Calu3 (cell line): ENCODE measurements at regions not wholly inside any gene's neighbourhood (a gene's known extent, or its start where the extent isn't known, plus 50 kb on each side); places are given as distances from the start of the nearest gene placed in this dataset.

Experiments used
- BruUV-seq: library from RNA; stranded (reverse); fragments of 400-500 nt; replicated peaks from 2 replicates; lab custom pipeline; 2021; lab: Mats Ljungman, UMichigan
- CTCF ChIA-PET: fragments of 300-600 bp; sonication (Branson Sonifier 250); formaldehyde crosslinking; loops from one replicate; lab custom pipeline; 2022; ENCODE audit warnings: antibody characterized with exemption; lab: Charles Lee
- DNase-seq: peaks from one replicate; pipeline ENCODE4 v3.0.0; 2022
- H3K27ac Mint-ChIP-seq: one replicate; pipeline ENCODE4 v1.8.0; 2022; ENCODE audit warnings: mixed read lengths; ENCODE audit not compliant: unreplicated experiment
- H3K27me3 Mint-ChIP-seq: one replicate; pipeline ENCODE4 v1.8.0; 2022; ENCODE audit warnings: mixed read lengths; ENCODE audit not compliant: unreplicated experiment
- H3K36me3 Mint-ChIP-seq: one replicate; pipeline ENCODE4 v1.8.0; 2022; ENCODE audit warnings: mild to moderate bottlenecking, moderate library complexity, mixed read lengths; ENCODE audit not compliant: insufficient read depth, unreplicated experiment
- H3K4me1 Mint-ChIP-seq: one replicate; pipeline ENCODE4 v1.8.0; 2022; ENCODE audit warnings: mild to moderate bottlenecking, low read depth, mixed read lengths; ENCODE audit not compliant: unreplicated experiment
- H3K4me3 Mint-ChIP-seq: one replicate; pipeline ENCODE4 v1.8.0; 2022; ENCODE audit warnings: mild to moderate bottlenecking, low read depth, moderate library complexity, mixed read lengths; ENCODE audit not compliant: unreplicated experiment
- H3K9me3 Mint-ChIP-seq: one replicate; pipeline ENCODE4 v1.8.0; 2022; ENCODE audit warnings: low read depth, mixed read lengths; ENCODE audit not compliant: unreplicated experiment
- CTCF ChIP-seq: fragments of 200-600 bp; IDR thresholded peaks from one replicate; pipeline ENCODE4 v1.8.0; 2022; ENCODE audit warnings: antibody characterized with exemption; ENCODE audit not compliant: unreplicated experiment
- intact Hi-C: fragments of 100-400 bp; cut with micrococcal nuclease; formaldehyde crosslinking; loops from one replicate; pipeline ENCODE4 v1.10.0; 2022; ENCODE audit not compliant: unreplicated experiment

DNA sequence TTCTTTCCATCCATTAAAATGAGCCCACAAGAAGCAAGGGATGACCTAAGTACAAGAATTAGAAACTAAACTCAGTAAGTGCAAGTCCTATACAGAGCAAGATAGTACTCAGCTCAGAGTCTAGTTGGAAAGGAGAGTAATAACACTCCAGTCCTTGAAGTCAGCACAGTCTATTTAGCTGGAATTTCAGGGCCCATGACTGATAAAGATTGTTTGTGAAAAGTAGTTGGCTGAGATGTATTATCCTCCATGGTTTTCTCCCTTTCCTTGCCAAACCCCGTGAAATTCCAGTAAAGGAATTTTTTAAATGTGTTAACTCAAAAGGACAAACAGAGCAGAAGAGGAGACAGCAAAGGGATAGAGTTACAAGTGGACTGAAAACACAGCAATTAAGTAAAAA lies 127.2 kb upstream of the STT3B start:
- H3K4me1 Mint-ChIP-seq, result no peaks in the 10 kb centered on the region
- CTCF ChIA-PET, result no interaction called here
- H3K27me3 Mint-ChIP-seq, result no peaks in the 10 kb centered on the region

DNA sequence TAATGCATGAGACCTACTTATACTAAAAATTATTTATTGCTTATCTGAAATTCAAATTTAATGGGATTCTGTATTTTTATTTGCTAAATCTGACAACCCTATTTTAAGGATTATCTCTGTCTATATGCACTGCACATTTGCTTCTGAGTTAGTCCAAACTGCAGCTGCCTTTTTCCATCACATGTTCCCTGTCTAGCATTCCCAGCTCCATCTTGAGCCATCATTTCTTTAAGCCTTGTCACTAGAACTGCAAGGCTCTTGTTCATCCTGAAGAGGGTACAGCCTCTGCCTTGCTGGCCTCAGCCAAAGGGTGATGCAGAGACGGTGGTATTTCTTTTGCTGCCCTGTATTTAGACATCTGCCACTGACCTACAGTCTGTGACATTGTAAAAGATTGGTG lies 125.8 kb upstream of the STT3B start:
- H3K9me3 Mint-ChIP-seq, result peaks cover 3% of the 10 kb centered on the region
- no TSS peak for BruUV-seq
- no peaks in the 10 kb centered on the region for H3K27me3 Mint-ChIP-seq
- H3K4me1 Mint-ChIP-seq, result no peaks in the 10 kb centered on the region
- DNase-seq, result no peak
- intact Hi-C loops, result no loop called here
- H3K36me3 Mint-ChIP-seq, result no peaks in the 10 kb centered on the region
- H3K27ac Mint-ChIP-seq, result no peak overlapping the region
- no peak overlapping the region for H3K4me3 Mint-ChIP-seq
- CTCF ChIA-PET, result interaction anchor here (0.6 kb wide), 1 partner anchor 386 kb away, joined by 3 read pairs; no protein-coding TSS in a partner anchor
- TF ChIP-seq CTCF, result no peak

More for the DNA sequence above, 127.2 kb upstream of the STT3B start:
- no peak for TF ChIP-seq CTCF
- Mint-ChIP-seq H3K36me3 (no peaks in the 10 kb centered on the region), H3K9me3 (peaks cover 6% of the 10 kb centered on the region), H3K4me3 (no peak overlapping the region), H3K27ac (no peak overlapping the region)
- no TSS peak for BruUV-seq
- intact Hi-C loops, result no loop called here
- DNase-seq, result no peak

DNA sequence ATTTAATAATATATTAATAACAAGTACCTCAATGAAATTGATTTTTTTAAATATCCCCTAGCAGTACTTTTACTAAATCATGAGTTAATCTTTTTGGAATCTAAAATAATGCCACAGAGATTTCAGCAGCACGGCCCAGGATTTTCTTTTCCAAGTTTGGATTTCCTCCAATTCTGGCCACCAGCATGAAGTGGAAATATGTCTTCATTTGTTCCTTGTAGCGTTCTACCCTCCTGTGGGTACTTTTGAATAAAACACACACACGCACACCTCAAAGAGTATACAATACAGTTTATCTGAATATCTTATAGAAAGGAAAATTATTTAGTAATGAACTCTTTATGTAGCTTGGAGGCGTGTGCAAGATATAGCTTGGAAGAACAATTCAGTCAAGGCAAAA lies 125.1 kb upstream of the STT3B start:
- no peaks in the 10 kb centered on the region for H3K4me1 Mint-ChIP-seq
- no peaks in the 10 kb centered on the region for H3K27me3 Mint-ChIP-seq
- H3K4me3 Mint-ChIP-seq, result no peak overlapping the region
- BruUV-seq, result no TSS peak
- CTCF ChIA-PET, result no interaction called here
- intact Hi-C loops, result no loop called here
- TF ChIP-seq CTCF, result no peak
- no peak overlapping the region for H3K27ac Mint-ChIP-seq
- DNase-seq, result no peak
- H3K9me3 Mint-ChIP-seq, result peaks cover 3% of the 10 kb centered on the region
- no peaks in the 10 kb centered on the region for H3K36me3 Mint-ChIP-seq

GRCh38 chr3:31408720-31409119 lies 124.0 kb upstream of the STT3B start:
- TF ChIP-seq CTCF, result no peak
- intact Hi-C loops, result no loop called here
- no TSS peak for BruUV-seq
- Mint-ChIP-seq H3K9me3 (peaks cover 3% of the 10 kb centered on the region), H3K4me3 (no peak overlapping the region), H3K4me1 (no peaks in the 10 kb centered on the region), H3K27ac (no peak overlapping the region), H3K27me3 (no peaks in the 10 kb centered on the region), H3K36me3 (no peaks in the 10 kb centered on the region)
- no peak for DNase-seq
- CTCF ChIA-PET, result no interaction called here
